GM21423 (cell line): ENCODE measurements at regions not wholly inside any gene's neighbourhood (a gene's known extent, or its start where the extent isn't known, plus 50 kb on each side); places are given as distances from the start of the nearest gene placed in this dataset.
A peak's percentile ranks its signal among the peaks of the same experiment; 100 is the strongest.
"Not testable (repeated sequence)": the region's sequence is repeated elsewhere in the genome, so short reads cannot be mapped to it uniquely, and the experiment has no call there.

ENCODE experiments used
- ATAC-seq: cut with Tn5 transposase; IDR thresholded peaks from one replicate; pipeline ENCODE4 v1.9.1; 2021; ENCODE audit warnings: mild to moderate bottlenecking, moderate library complexity; ENCODE audit not compliant: unreplicated experiment

- no peak for ATAC-seq
Measured at GRCh38 chr19:31840371-31840770, 491.1 kb upstream of the TSHZ3 start.

GRCh38 chr19:31841755-31842154 is 492.5 kb upstream of the TSHZ3 start:
- no peak for ATAC-seq

- no peak for ATAC-seq
Measured at GRCh38 chr19:31863122-31863521, 482.3 kb upstream of the ZNF507 start.

DNA sequence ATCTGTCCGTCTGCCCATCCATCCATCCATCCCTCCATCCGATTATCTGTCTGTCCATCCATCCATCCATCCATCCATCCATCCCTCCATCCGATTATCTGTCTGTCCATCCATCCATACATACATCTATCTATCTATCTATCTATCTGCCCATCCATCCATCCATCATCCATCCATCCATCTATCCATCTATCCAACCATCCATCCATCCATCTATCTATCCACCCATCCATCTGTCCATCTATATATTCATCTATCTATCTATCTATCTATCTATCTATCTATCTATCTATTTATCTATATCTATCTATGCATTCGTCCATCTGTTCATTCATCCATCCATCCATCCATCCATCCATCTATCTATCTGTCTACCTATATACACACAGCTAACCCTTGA is 471.1 kb upstream of the ZNF507 start:
- no peak for ATAC-seq

DNA sequence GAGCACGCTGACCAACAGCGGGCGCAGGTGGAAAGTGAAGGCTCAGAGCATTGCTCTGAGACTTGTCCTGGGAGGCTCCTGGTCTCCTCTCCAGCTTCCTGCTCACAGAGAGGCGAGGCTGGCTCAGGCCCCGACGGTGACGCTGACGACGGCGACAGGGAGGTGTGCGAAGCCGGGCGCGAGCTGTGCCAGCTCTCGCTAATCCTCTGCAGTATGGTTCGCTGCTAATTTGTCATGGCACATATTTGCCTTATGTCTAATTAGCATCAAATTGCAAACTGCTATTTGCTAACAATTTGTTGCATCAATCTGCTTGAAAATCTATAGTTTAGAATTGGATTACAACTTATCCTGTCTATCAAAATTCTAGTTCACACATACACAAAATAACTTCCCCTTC is 469.8 kb upstream of the ZNF507 start:
- no peak for ATAC-seq

DNA sequence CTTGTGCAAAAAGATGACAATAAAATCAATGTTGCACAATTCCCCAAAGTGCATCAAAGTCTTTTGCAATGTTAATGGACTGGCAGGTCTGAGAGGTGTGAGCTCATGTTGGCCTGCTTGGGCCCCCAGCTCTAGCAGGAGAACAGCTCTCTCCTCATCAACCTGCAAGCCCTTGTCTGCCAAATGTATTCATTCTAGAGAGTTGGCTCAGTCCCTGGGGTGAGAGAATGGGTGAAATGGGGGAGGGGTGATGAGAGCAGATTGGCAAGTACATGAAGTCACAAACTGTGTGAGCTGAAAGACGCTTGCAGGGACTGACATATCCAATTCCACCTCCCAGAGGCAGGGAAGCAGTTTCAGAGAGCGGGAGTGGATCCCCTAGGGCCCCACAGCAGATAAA is 465.1 kb upstream of the ZNF507 start:
- ATAC-seq: no peak

- no peak for ATAC-seq
Measured at GRCh38 chr19:31881988-31882387, 463.4 kb upstream of the ZNF507 start.

DNA sequence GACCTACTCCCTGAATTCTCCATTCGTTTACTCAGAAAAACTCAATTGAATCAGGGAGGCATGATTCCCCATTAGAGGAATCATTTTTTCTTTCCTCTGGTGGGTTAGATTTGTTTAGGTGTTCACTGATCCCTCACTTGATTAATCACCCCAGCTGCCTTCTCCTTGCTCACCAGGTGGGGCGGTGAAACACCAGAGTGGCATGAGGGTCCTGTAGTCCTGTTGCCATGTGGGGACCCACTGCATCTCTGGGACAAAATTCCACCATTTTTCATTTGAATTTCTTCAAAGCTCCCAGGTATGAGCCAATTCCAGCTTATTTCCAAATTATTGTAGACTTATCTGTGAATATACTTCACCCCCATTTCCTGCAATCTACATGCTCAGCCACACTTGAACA is 462.7 kb upstream of the ZNF507 start:
- no peak for ATAC-seq

DNA sequence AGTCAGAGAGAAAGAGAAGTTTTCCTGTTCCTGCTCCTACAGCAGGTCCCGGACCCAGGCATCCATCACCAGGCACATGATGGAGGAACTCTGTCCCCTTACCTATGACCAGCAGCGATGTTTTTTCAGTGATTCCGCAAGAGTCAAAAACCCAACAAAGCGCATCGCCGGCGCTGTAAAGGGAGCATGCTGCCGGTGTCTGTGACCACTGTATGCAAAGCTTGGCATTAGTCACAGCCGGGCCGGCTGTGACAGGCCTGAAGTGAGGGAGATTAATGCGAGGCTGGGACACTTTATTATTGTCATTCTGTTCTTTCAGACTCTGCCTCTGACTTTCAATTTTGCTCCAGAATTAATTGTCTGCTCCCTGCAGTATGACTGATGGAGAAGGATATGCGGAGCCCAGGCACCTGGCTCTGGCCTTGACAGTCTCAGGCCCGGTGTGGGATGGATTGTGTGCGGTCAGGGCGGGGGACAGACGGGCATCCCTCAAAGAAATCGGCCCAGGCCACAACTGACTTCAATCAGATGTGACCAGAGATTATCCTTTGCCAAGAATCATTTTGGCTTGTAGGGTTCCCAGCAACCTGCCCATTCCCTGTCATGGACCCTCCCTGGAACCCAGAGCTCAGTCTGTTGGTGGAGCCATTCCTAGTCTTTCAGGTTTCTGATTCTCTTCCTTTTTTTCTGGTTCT is 462.0 kb upstream of the ZNF507 start:
- no peak for ATAC-seq

GRCh38 chr19:31885280-31885853 is 460.0 kb upstream of the ZNF507 start:
- no peak for ATAC-seq

DNA sequence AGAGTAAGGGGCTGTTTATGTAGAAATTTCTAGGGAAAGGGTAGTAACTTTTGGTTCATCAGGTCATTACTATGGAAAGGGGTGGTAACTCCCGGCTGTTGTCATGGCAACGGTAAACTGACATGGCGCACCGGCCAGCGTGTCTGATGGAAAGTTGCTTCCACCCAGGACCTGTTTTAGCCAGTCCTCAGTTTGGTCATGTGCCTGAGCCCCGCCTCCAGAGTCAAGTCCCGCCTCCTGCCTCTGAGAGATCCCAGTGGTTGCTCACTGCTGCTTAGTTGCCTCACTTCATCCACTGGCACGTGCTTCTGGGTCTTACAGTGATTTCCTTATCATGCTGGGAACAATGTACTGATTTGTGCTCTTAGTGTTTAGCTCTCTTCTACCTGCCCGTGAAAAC is 455.2 kb upstream of the ZNF507 start:
- ATAC-seq: no peak

- no peak for ATAC-seq
Measured at GRCh38 chr19:31892060-31892459, 453.4 kb upstream of the ZNF507 start.

- ATAC-seq: not testable (repeated sequence)
Measured at GRCh38 chr19:31893491-31893890, 451.9 kb upstream of the ZNF507 start.

DNA sequence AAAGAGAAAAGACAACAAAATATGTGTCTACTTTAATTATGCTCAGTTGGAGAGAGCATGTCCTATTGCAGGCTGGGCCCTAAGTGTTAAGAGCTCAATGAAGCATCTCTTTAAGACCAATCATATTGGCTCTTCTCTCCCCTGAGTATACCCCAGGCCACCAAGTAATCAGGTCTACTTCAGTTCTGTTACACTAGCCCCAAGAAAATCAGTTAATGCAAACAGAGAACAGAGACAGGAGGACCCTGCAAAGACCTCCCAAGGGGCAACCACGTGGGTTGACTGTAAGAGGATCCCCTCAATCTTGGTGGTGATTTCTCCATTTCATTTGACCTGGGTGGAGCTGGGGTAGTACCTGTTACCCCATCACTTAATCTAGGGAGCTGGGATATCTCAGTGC is 451.0 kb upstream of the ZNF507 start:
- no peak for ATAC-seq

DNA sequence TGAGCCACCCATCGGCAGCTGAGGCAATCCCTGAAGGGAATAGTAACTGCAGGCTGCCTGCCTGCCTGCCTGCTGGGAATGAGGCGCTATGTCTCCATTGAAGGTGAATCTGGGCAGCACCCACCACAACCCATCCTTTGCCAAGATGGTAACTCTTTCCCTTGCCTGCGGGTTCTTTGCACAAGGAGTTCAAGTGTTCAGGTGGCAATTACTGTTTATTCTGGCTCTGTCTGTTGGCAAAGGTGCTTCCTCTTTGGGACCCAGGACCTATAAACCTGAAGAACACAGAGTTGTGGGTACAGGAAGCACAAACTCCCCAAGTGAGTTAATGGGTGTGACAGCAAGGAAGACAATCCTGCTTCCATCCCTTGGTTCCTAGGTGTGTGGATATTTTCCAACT is 448.1 kb upstream of the ZNF507 start:
- no peak for ATAC-seq

DNA sequence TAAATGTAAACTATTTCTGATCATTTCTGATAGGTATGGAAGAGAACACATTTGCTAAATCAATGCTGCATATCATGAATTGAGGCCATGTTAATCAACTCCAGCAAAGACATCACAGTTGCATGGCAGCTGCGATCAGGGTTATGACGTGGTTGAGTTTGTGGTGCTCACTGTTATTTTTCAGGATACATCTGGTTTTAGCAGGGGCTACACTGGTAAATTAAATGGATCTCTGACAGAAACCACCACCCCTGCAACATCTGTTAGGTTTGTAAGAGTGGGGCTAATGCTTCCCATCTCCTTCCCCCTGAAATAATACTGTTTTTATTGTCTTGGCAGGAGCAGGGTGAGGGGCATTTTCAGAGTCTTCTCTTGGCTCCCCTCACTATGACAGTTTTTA is 444.4 kb upstream of the ZNF507 start:
- ATAC-seq: no peak

GRCh38 chr19:31902821-31903220 is 442.6 kb upstream of the ZNF507 start:
- no peak for ATAC-seq

GRCh38 chr19:31903979-31904378 is 441.4 kb upstream of the ZNF507 start:
- no peak for ATAC-seq

- peak; percentile 42 for ATAC-seq
Measured at GRCh38 chr19:31906111-31906871, 439.1 kb upstream of the ZNF507 start.

- ATAC-seq: no peak
Measured at GRCh38 chr19:31907661-31908060, 437.7 kb upstream of the ZNF507 start.

- no peak for ATAC-seq
Measured at GRCh38 chr19:31908080-31908479, 437.3 kb upstream of the ZNF507 start.

DNA sequence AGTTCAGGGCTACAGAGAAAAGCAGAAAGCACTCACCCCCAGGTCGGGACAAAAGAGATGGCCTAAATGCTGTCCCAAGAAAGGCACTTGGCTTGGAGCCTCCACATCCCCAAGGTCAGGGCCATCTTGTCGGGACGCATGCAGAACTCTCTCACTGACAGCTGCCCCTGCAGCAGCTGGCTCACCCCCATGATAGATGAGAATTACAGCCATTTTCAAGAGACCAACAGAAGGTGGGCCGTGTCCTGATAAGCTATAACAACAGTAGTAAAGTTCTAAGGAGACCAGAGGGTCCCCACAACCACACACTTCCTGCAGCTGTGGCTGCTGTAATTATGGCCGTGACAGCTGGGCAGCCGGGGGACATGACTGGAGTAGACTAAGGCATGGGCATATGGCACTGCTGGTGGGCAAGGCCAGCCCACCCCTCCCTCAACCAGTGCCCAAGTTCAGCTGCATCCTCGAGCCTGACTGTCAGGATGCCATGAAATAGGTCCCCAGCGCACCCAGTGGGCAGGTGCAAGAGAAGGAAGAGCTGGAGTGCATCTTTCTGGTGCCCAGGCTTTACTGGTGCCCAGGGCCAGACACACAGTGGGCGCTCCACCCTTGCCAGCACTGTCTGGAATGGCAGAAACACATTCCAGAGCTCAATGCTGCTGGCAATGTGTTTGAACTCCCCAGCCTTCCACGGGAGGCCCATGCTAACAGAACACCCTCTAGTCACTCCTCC is 436.7 kb upstream of the ZNF507 start:
- no peak for ATAC-seq
